ENCODE measurements at regions not wholly inside any gene's neighbourhood (a gene's known extent, or its start where the extent isn't known, plus 50 kb on each side); places are given as distances from the start of the nearest gene placed in this dataset.

GRCh38 chr5:62206150-62206829 lies 99.7 kb upstream of the KIF2A start:
- TF ChIP-seq CTCF (IDR thresholded peaks at IDR 0.05; ENCODE audit: low read depth, low read length) (no peak; the same call in 1 of the 2 replicates), EZH2phosphoT487 (IDR thresholded peaks at IDR 0.05; ENCODE audit: low read depth) (no peak)

Measured in OCI-LY3 (cell line).